ENCODE measurements at regions not wholly inside any gene's neighbourhood (a gene's known extent, or its start where the extent isn't known, plus 50 kb on each side); places are given as distances from the start of the nearest gene placed in this dataset.

GRCh38 chr11:71334191-71334590 is 81.8 kb upstream of the SHANK2 start:
- Histone ChIP-seq H3K4me3 (no peak overlapping the region), H3K27ac (no peak overlapping the region)
- no peak for TF ChIP-seq CTCF (IDR thresholded peaks at IDR 0.05)
- DNase-seq (ENCODE audit: low spot score) = peak; percentile 56

- no peak for DNase-seq (ENCODE audit: low spot score)
- Histone ChIP-seq H3K4me3 (no peak overlapping the region), H3K27ac (no peak overlapping the region)
- no peak for TF ChIP-seq CTCF (IDR thresholded peaks at IDR 0.05)
Observed at GRCh38 chr11:71333473-71333872, 81.1 kb upstream of the SHANK2 start.

GRCh38 chr11:71332447-71332846 is 80.1 kb upstream of the SHANK2 start:
- Histone ChIP-seq H3K4me3 (no peak overlapping the region), H3K27ac (no peak overlapping the region)
- TF ChIP-seq CTCF (IDR thresholded peaks at IDR 0.05) = no peak
- DNase-seq (ENCODE audit: low spot score) = no peak

GRCh38 chr11:71332046-71332445 is 79.7 kb upstream of the SHANK2 start:
- Histone ChIP-seq H3K4me3 (no peak overlapping the region), H3K27ac (no peak overlapping the region)
- DNase-seq (ENCODE audit: low spot score) = no peak
- no peak for TF ChIP-seq CTCF (IDR thresholded peaks at IDR 0.05)

- no peak overlapping the region for H3K27ac ChIP-seq
- H3K4me3 ChIP-seq = no peak overlapping the region
- TF ChIP-seq CTCF (IDR thresholded peaks at IDR 0.05) = no peak
- DNase-seq (ENCODE audit: low spot score) = no peak
Observed at GRCh38 chr11:71331631-71332030, 79.3 kb upstream of the SHANK2 start.

GRCh38 chr11:71330996-71331395 is 78.6 kb upstream of the SHANK2 start:
- no peak for DNase-seq (ENCODE audit: low spot score)
- Histone ChIP-seq H3K27ac (no peak overlapping the region), H3K4me3 (no peak overlapping the region)
- TF ChIP-seq CTCF (IDR thresholded peaks at IDR 0.05) = no peak

GRCh38 chr11:71330349-71330748 is 78.0 kb upstream of the SHANK2 start:
- H3K4me3 ChIP-seq = no peak overlapping the region
- H3K27ac ChIP-seq = no peak overlapping the region
- DNase-seq (ENCODE audit: low spot score) = no peak
- no peak for TF ChIP-seq CTCF (IDR thresholded peaks at IDR 0.05)
